ENCODE measurements at regions not wholly inside any gene's neighbourhood (a gene's known extent, or its start where the extent isn't known, plus 50 kb on each side); places are given as distances from the start of the nearest gene placed in this dataset.

DNA sequence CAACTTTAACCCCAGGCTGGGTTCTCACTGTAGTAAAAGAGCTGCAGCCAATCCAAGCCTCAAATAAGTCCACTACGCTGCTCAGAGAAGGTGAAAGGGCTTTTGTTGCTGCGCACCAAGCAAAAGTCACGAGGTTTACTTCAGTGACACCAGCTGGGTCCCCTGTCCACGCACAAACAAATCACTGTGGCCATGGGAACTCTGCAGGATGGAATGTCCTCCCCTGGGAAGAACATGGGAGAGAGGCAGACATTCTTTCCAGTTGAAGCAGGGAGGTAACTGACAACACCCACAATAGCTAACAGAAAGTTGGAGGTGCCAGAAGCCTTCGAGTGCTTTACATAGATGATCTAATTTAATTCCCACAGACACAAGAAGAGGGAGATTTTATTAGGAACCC lies 181.9 kb downstream of the PMP22 start (continued):
- TF ChIP-seq REST (IDR thresholded peaks at IDR 0.05; ENCODE audit: low read depth) = no peak
- TF ChIP-seq, protein P1, sequence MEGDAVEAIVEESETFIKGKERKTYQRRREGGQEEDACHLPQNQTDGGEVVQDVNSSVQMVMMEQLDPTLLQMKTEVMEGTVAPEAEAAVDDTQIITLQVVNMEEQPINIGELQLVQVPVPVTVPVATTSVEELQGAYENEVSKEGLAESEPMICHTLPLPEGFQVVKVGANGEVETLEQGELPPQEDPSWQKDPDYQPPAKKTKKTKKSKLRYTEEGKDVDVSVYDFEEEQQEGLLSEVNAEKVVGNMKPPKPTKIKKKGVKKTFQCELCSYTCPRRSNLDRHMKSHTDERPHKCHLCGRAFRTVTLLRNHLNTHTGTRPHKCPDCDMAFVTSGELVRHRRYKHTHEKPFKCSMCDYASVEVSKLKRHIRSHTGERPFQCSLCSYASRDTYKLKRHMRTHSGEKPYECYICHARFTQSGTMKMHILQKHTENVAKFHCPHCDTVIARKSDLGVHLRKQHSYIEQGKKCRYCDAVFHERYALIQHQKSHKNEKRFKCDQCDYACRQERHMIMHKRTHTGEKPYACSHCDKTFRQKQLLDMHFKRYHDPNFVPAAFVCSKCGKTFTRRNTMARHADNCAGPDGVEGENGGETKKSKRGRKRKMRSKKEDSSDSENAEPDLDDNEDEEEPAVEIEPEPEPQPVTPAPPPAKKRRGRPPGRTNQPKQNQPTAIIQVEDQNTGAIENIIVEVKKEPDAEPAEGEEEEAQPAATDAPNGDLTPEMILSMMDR (IDR thresholded peaks at IDR 0.05 in 2 of 3, conservative IDR thresholded peaks at IDR 0.05 in 1 of 3; ENCODE audit: borderline replicate concordance in 1 of 3, insufficient read depth in 1 of 3, low read depth in 2 of 3, low read length in 2 of 3) = no peak
- TF ChIP-seq CBX3 (IDR thresholded peaks at IDR 0.05; ENCODE audit: low read depth) = no peak
- no peak for TF ChIP-seq CEBPB (IDR thresholded peaks at IDR 0.05; ENCODE audit: low read depth)
- TF ChIP-seq ELF1 (IDR thresholded peaks at IDR 0.05; ENCODE audit: borderline replicate concordance, low read depth) = no peak
- TF ChIP-seq EZH2phosphoT487 (IDR thresholded peaks at IDR 0.05; ENCODE audit: borderline replicate concordance) = no peak
- no peak for TF ChIP-seq EGR1 (IDR thresholded peaks at IDR 0.05; ENCODE audit: low read depth)
- TF ChIP-seq POLR2A (IDR thresholded peaks at IDR 0.05; ENCODE audit: borderline replicate concordance, extremely low read depth, insufficient read depth, insufficient read length) = no peak

DNA sequence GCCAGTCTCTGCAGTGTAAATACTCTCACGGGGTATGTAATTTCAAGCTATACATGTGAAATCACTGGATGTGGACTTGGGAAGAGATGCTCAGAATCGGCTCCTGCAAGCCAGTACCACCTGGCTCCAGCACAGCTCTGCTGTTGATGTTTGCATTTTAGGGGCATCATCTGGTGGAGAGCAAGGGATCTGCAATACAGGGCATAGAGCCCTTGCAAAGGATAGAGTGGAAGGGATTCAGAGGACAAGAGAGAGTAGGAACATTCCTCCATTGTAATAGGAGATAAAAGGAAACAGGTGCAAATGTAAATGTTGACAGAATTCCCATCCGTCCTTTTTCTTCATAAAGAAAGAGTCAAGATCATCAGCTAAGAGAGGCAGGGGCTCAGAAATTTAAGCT lies 184.1 kb downstream of the PMP22 start:
- no TSS peak for BruUV-seq (replicated peaks)
- intact Hi-C loops (cut with micrococcal nuclease) = no loop called here
- H3K27ac ChIP-seq (ENCODE audit: low read depth, low read length) = no peak overlapping the region
- no peaks in the 10 kb centered on the region for H3K4me1 ChIP-seq (ENCODE audit: control insufficient read depth in 1 of 2, insufficient read depth in 2 of 2, low read length in 2 of 2)
- H3K9ac ChIP-seq (ENCODE audit: low read length) = no peak overlapping the region
- H3K9me2 ChIP-seq (ENCODE audit: insufficient read depth) = no peaks in the 10 kb centered on the region
- ChIA-PET CTCF (no interaction called here), POLR2A (no interaction called here), RAD21 (ENCODE audit: low non-redundant PET in 1 of 2, low total read pairs in 2 of 2, uncharacterized antibody in 2 of 2, unreplicated experiment in 2 of 2) (no interaction called here)
- no peaks in the 10 kb centered on the region for H4K20me1 ChIP-seq (ENCODE audit: insufficient read depth)
- DNase-seq (ENCODE audit: low read depth, low spot score) = no peak
- no peak overlapping the region for H2AFZ ChIP-seq (ENCODE audit: low read depth, low read length, poor library complexity, severe bottlenecking)
- H3K4me3 ChIP-seq (replicated peaks in 1 of 2; ENCODE audit: low read depth in 1 of 2, low read length in 2 of 2) = no peak overlapping the region
- H3K4me2 ChIP-seq (ENCODE audit: low read length) = no peak overlapping the region
- no peaks in the 10 kb centered on the region for H3K36me3 ChIP-seq (ENCODE audit: control insufficient read depth in 1 of 2, insufficient read depth in 2 of 2, low read length in 2 of 2)
- TF ChIP-seq SRF (IDR thresholded peaks at IDR 0.05; ENCODE audit: low read depth) (no peak), JUND (IDR thresholded peaks at IDR 0.05) (no peak), ELF1 (IDR thresholded peaks at IDR 0.05; ENCODE audit: borderline replicate concordance, low read depth) (no peak), CBX3 (IDR thresholded peaks at IDR 0.05; ENCODE audit: low read depth) (no peak), MAX (IDR thresholded peaks at IDR 0.05) (no peak), EZH2phosphoT487 (IDR thresholded peaks at IDR 0.05; ENCODE audit: borderline replicate concordance) (no peak), ZNF274 (IDR thresholded peaks at IDR 0.05; ENCODE audit: low read depth, low read length) (no peak), EZH2 (IDR thresholded peaks at IDR 0.05) (no peak), TCF7L2 (IDR thresholded peaks at IDR 0.05; ENCODE audit: borderline replicate concordance, extremely low read depth, insufficient read depth, insufficient read length) (no peak), ATF3 (IDR thresholded peaks at IDR 0.05) (no peak), EGR1 (IDR thresholded peaks at IDR 0.05; ENCODE audit: low read depth) (no peak), RAD21 (IDR thresholded peaks at IDR 0.05; ENCODE audit: low read depth) (no peak), POLR2A (IDR thresholded peaks at IDR 0.05; ENCODE audit: borderline replicate concordance, extremely low read depth, insufficient read depth, insufficient read length) (no peak)
- ATAC-seq = no peak
- H3K79me2 ChIP-seq (ENCODE audit: insufficient read depth, low read length) = no peaks in the 10 kb centered on the region
- no peaks in the 10 kb centered on the region for H3K9me3 ChIP-seq (ENCODE audit: control insufficient read depth in 1 of 2, insufficient read depth in 1 of 2, low read depth in 1 of 2, low read length in 2 of 2)
- H3K27me3 ChIP-seq (ENCODE audit: insufficient read depth, low read length) = peaks cover 56% of the 10 kb centered on the region
